ENCODE measurements at regions not wholly inside any gene's neighbourhood (a gene's known extent, or its start where the extent isn't known, plus 50 kb on each side); places are given as distances from the start of the nearest gene placed in this dataset.

DNA sequence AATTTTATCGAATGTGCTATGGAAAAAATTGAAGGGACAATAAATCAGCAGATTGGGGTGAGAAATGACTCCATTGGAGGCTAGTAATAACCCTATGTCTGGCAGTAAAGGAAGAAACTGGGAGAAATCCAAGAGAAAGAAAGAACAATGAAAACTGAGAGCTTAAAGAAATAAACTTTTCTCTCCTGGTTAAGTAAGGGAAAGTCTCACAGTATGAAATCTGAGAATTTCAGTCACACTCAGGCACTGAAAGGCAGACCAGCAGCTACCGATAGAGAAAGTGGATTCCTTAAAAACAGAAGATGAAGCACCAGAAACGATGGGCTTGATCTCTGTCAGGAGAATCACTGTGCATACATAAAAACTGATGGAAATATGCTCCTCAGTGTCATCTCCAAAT, 404.2 kb downstream of the PLPP3 start:
- no peak for TF ChIP-seq CTCF (IDR thresholded peaks at IDR 0.05)
- TF ChIP-seq EZH2phosphoT487 (IDR thresholded peaks at IDR 0.05), result no peak
- TF ChIP-seq EZH2 (IDR thresholded peaks at IDR 0.05), result no peak

Measured in neural progenitor cell (in vitro differentiated cells).